Fibroblast of skin of left quadriceps (primary cell): ENCODE measurements at regions not wholly inside any gene's neighbourhood (a gene's known extent, or its start where the extent isn't known, plus 50 kb on each side); places are given as distances from the start of the nearest gene placed in this dataset.
"Not testable (repeated sequence)": the region's sequence is repeated elsewhere in the genome, so short reads cannot be mapped to it uniquely, and the experiment has no call there.

Source experiments
- DNase-seq, 2 experiments: peaks; one replicate each; pipeline ENCODE4 v3.0.0-alpha.2; 2013; ENCODE audit warnings: low read depth in 2 of 2

DNA sequence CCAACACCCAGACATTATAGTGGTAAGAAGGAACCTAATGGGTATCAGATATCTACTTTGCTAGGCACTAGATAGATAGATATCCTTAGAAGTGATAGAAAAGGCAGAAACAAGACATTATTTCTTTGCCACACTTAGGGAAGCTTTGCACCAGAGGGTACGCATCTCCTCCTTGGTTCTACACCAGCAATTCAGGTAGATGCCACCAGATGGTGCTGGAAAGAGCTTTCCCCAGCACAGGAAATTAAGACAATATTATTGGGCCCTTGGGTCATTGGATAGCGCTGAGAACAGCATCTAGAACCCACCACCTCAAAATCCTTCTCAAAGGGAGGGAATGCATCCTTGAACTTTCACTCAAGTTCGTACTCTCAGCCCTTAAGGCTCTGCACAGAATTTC is 173.8 kb upstream of the CCL2 start:
- DNase-seq: no peak

- DNase-seq: no peak
Observed at GRCh38 chr17:34082404-34082803, 172.7 kb upstream of the CCL2 start.

DNA sequence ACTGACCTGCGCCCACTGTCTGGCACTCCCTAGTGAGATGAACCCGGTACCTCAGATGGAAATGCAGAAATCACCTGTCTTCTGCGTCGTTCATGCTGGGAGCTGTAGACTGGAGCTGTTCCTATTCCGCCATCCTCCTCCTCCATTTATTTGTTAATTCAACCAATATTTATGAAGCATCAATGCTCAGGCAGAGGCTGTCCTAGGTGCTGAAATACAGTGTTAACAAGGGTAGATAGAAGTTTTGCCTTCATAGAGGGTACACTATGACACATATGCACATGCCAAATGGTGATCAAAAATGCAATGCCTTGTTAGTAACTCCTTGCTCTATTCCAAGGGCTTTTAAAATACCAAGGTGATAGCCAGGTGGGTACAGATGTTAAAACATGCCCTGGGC is 166.0 kb upstream of the CCL2 start:
- DNase-seq: not testable (repeated sequence)

GRCh38 chr17:34090593-34090992 is 164.5 kb upstream of the CCL2 start:
- DNase-seq: no peak

GRCh38 chr17:34091975-34092374 is 163.1 kb upstream of the CCL2 start:
- no peak for DNase-seq

DNA sequence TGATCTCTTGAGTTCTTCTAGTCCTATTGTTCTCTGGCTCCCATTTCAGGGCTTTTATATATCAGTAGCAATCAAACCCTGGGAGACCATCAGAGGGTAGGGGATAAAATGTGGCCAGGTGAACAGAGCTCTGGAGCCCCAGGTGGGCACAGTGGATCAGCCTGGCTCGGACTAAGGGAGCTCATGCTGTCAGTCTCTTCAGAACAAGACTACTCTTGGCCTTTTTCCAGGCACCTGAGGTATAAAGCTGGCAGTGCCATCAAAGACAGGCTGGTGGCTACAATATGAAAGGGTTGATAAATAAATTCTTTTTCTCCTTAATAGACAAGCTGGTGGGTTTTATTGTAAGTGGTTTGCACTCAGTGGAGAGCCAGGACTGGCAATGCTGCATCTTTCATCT is 160.0 kb upstream of the CCL2 start:
- DNase-seq: no peak

- no peak for DNase-seq
Observed at GRCh38 chr17:34098699-34099098, 156.4 kb upstream of the CCL2 start.

- DNase-seq: no peak
Observed at GRCh38 chr17:34099859-34100515, 155.1 kb upstream of the CCL2 start.

DNA sequence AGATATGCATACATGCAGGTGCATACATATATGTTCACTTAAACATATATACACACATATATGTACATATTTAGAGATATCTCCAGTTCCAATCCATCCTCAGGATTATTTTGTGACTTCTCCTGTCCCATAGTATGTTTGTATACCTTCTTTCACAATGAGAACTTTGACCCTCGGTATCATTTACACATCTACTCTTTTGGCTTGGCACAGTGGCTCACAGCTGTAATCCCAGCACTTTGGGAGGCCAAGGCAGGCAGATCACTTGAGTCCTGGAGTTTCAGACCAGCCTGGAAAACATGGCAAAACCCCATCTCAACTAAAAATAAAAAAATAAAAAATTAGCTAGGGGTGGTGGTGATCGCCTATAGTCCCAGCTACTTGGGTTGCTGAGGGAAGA is 148.1 kb upstream of the CCL2 start:
- no peak for DNase-seq

GRCh38 chr17:34110315-34110714 is 144.8 kb upstream of the CCL2 start:
- DNase-seq: no peak

DNA sequence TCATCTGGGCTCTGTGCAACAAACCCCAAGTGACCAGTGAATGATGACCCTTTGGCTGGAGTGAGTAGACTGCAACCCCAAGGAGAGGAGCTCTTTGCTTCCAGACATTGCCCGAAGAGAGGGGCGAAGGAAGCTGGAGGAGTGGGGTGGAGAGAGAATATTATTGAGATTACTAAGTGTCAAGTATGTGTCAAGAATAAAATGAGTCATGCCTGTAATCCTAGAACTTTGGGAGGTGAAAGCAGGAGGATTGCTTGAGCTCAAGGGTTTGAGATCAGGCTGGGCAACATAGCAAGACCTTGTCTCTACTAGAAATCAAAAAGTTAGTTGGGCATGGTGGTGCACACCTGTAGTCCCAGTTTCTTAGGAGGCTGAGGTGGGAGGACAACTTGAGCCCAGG is 142.0 kb upstream of the CCL2 start:
- DNase-seq: no peak

DNA sequence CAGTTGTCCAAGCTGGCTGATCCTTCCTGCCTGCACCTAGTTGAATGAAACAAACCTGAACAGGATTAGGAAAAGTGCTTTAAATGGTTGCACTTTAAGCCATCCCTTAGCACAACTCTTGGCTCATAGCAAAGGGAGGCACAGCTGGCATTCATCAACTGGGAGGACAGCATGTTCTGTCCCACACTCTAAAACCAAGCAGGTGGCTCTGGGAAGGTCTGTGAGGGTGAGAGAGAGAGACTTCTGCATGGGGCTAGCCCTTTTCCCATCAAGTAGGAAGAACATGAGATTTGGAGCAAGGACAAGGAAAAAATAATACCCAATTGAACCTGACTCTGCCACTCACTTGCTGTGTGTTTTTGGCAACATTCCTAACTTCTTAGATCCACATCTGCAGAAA is 140.9 kb upstream of the CCL2 start:
- no peak for DNase-seq

DNA sequence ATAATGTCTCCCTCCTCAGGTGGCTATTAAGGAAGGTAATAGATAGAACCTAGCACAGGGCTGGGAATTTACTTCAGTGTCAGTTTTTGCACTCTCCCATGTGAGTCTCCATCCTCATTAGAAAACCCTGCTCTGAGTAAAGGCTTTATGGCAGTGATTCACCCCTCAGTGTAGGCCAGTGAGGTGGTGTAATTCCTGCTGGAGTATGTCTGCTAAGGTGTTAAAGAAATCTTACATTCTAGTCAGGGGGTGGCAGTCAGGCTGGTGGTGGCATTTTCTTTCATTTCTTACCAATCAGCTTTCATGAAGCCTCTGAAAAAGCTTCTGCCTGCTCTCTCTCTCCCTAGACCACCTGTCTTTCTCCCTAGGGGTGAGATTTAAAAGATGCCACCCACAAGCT is 138.8 kb upstream of the CCL2 start:
- no peak for DNase-seq

- no peak for DNase-seq
Observed at GRCh38 chr17:34117332-34117731, 137.8 kb upstream of the CCL2 start.

DNA sequence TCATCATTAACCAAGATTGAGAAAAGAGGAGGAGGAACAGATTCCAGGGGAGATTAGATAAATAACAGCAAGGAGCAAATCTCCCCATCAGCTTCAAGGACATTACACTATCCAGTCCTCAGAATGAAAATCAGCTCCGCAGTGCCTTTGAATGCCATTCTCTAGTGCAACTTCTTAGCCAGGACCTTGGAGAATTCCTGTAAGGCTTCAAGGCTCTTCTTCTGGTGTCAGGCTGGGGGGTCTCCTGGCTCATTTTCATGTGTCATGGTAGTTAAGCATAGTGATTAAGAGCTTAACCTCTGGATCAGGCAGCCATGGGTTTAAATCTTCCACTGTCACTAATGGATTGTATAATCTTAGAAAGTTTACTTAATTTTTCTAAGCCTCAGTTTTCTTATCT is 137.3 kb upstream of the CCL2 start:
- DNase-seq: no peak

GRCh38 chr17:34118564-34118963 is 136.5 kb upstream of the CCL2 start:
- no peak for DNase-seq

- DNase-seq: no peak
Observed at GRCh38 chr17:34121311-34121710, 133.8 kb upstream of the CCL2 start.

- no peak for DNase-seq
Observed at GRCh38 chr17:34122515-34122914, 132.6 kb upstream of the CCL2 start.

DNA sequence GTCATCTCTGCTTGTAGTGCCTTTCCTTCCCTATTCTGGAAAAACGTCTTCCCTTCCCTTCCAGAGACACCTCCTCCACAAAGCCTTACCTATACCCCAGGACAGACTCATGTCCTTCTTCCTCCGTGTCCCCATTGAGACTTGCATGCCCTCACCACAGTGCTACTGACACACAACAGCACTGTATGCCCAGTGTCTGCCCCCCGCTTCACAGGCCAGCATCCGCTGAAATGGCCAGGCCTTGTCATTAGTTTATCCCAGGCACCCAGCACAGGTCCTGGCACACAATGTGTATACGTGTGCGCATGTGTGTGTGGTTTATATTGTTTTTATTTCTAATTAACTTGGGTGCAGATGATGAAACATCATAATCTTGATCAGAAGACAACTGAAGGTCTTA is 130.1 kb upstream of the CCL2 start:
- no peak for DNase-seq

- DNase-seq: no peak
Observed at GRCh38 chr17:34125921-34126320, 129.2 kb upstream of the CCL2 start.

GRCh38 chr17:34126496-34126895 is 128.6 kb upstream of the CCL2 start:
- no peak for DNase-seq

DNA sequence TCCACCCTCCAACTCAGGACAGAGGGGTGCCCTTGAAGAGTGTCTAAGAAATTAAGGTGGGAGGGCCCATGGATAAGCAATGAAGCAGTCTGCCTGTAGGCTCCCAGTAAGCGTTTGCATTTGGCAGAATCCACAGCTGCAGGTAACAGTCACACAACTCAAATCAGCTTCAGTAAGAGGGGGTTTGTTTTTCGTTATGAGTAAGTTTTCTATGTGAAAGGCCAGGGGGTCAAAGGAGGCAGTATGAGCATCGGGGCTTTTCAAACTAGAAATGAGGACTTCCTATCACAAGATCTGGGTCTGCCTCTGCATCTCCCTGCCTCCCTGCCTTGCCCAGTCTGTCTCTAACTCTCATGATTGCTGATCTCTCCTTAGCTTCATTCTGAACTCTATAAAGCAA is 128.1 kb upstream of the CCL2 start:
- no peak for DNase-seq

DNA sequence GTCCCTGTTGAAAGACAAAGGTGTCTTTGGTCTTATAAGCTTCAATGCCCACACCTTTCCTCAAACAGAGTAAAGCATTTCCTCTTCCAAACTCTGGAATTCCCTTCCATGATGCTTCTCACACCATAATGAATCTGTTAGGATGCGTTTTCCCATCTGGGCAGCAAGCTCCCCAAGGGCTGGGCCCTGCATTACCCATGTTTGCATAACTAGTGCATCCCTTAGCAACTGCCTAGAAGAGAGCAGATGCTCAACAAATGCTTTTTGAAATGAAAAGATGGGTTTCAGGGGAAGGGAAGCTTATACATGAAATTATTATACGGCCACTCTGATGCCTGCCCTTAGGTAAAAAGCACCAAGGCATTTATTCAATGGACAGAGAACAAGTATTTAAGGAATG is 124.5 kb upstream of the CCL2 start:
- no peak for DNase-seq

GRCh38 chr17:34131386-34131785 is 123.7 kb upstream of the CCL2 start:
- DNase-seq: no peak

- no peak for DNase-seq
Observed at GRCh38 chr17:34133350-34133749, 121.7 kb upstream of the CCL2 start.
